NCI-H748 (cell line): ENCODE measurements at regions not wholly inside any gene's neighbourhood (a gene's known extent, or its start where the extent isn't known, plus 50 kb on each side); places are given as distances from the start of the nearest gene placed in this dataset.

Experiments used
- DNase-seq: peaks from one replicate; lab custom pipeline; 2025; ENCODE audit not compliant: unreplicated experiment; lab: John Stamatoyannopoulos, UW

GRCh38 chr16:80862160-80862705 is 57.8 kb upstream of the CDYL2 start:
- no peak for DNase-seq
